ENCODE measurements at regions not wholly inside any gene's neighbourhood (a gene's known extent, or its start where the extent isn't known, plus 50 kb on each side); places are given as distances from the start of the nearest gene placed in this dataset.

GRCh38 chr7:101747879-101748345, 69.5 kb upstream of the CUX1 start:
- TF ChIP-seq POLR2AphosphoS5 (IDR thresholded peaks at IDR 0.05; ENCODE audit: low read depth, low read length) (no peak), POLR2A (IDR thresholded peaks at IDR 0.05; ENCODE audit: low read depth, low read length) (no peak), SPI1 (IDR thresholded peaks at IDR 0.05; ENCODE audit: low read depth, low read length) (no peak), TAF1 (IDR thresholded peaks at IDR 0.05; ENCODE audit: low read depth, low read length) (no peak), POU2F2 (IDR thresholded peaks at IDR 0.05; ENCODE audit: low read depth, low read length) (no peak), PAX5 (IDR thresholded peaks at IDR 0.05; ENCODE audit: insufficient read depth, low read length, severe bottlenecking) (no peak)
